H9 (cell line): ENCODE measurements at regions not wholly inside any gene's neighbourhood (a gene's known extent, or its start where the extent isn't known, plus 50 kb on each side); places are given as distances from the start of the nearest gene placed in this dataset.

Experiments
- DNase-seq: peaks from one replicate; pipeline ENCODE4 v3.0.0-alpha.2; 2017
- H2AFZ ChIP-seq: one replicate; pipeline ENCODE4 v1.6.1; 2013; ENCODE audit warnings: mild to moderate bottlenecking, low read length, control low read depth, moderate library complexity
- H2AK5ac ChIP-seq: 2 replicates; pipeline ENCODE4 v1.6.1; 2013; ENCODE audit warnings: low read length, control low read depth, mixed read lengths; ENCODE audit not compliant: insufficient read length
- H2BK120ac ChIP-seq: one replicate; pipeline ENCODE4 v1.6.1; 2013; ENCODE audit warnings: low read depth, mild to moderate bottlenecking, low read length, control low read depth, inconsistent platforms; ENCODE audit not compliant: poor library complexity, severe bottlenecking
- H2BK12ac ChIP-seq: 2 replicates; pipeline ENCODE4 v1.6.1; 2013; ENCODE audit warnings: low read length, control low read depth, mixed read lengths, low read depth; ENCODE audit not compliant: insufficient read length
- H2BK15ac ChIP-seq: 2 replicates; pipeline ENCODE4 v1.6.1; 2013; ENCODE audit warnings: low read depth, low read length, control low read depth
- H2BK20ac ChIP-seq: one replicate; pipeline ENCODE4 v1.6.1; 2013; ENCODE audit warnings: low read depth, mild to moderate bottlenecking, low read length, control low read depth, inconsistent platforms; ENCODE audit not compliant: poor library complexity, severe bottlenecking
- H2BK5ac ChIP-seq: 2 replicates; pipeline ENCODE4 v1.6.1; 2013; ENCODE audit warnings: low read length, control low read depth, mixed read lengths; ENCODE audit not compliant: insufficient read length
- H3K14ac ChIP-seq: 2 replicates; pipeline ENCODE4 v1.6.1; 2013; ENCODE audit warnings: low read length, control low read depth; ENCODE audit not compliant: insufficient read depth
- H3K18ac ChIP-seq: 2 replicates; pipeline ENCODE4 v1.6.1; 2013; ENCODE audit warnings: low read depth, mild to moderate bottlenecking, mixed read lengths, low read length, control low read depth; ENCODE audit not compliant: insufficient read length
- H3K23ac ChIP-seq: 2 replicates; pipeline ENCODE4 v1.6.1; 2013; ENCODE audit warnings: low read length, control low read depth, mixed read lengths, low read depth; ENCODE audit not compliant: insufficient read length
- H3K23me2 ChIP-seq: 2 replicates; pipeline ENCODE4 v1.6.1; 2013; ENCODE audit warnings: low read depth, mild to moderate bottlenecking, mixed read lengths, low read length, control low read depth; ENCODE audit not compliant: insufficient read length, poor library complexity, severe bottlenecking
- H3K27ac ChIP-seq: 2 replicates; pipeline ENCODE4 v1.5.1; 2013; ENCODE audit warnings: low read length, control low read depth, mixed read lengths, low read depth; ENCODE audit not compliant: insufficient read length
- H3K27me3 ChIP-seq: 2 replicates; pipeline ENCODE4 v1.6.1; 2013; ENCODE audit warnings: low read length, control low read depth, inconsistent platforms; ENCODE audit not compliant: insufficient read depth
- H3K4ac ChIP-seq: 2 replicates; pipeline ENCODE4 v1.6.1; 2013; ENCODE audit warnings: low read depth, mild to moderate bottlenecking, control low read depth, inconsistent platforms, low read length, moderate library complexity
- H3K4me1 ChIP-seq: 2 replicates; pipeline ENCODE4 v1.6.1; 2013; ENCODE audit warnings: low read length, control low read depth, inconsistent platforms; ENCODE audit not compliant: insufficient read depth
- H3K4me2 ChIP-seq: 2 replicates; pipeline ENCODE4 v1.6.1; 2013; ENCODE audit warnings: low read length, control low read depth, mixed read lengths; ENCODE audit not compliant: insufficient read length, insufficient read depth
- H3K56ac ChIP-seq: 2 replicates; pipeline ENCODE4 v1.6.1; 2013; ENCODE audit warnings: low read depth, mild to moderate bottlenecking, mixed read lengths, low read length, control low read depth; ENCODE audit not compliant: insufficient read length
- H3K79me1 ChIP-seq: 2 replicates; pipeline ENCODE4 v1.6.1; 2013; ENCODE audit warnings: low read depth, mild to moderate bottlenecking, moderate library complexity, low read length, control low read depth, inconsistent platforms; ENCODE audit not compliant: insufficient read depth, poor library complexity, severe bottlenecking
- H3K79me2 ChIP-seq: 2 replicates; pipeline ENCODE4 v1.6.1; 2013; ENCODE audit warnings: low read length, control low read depth, inconsistent platforms; ENCODE audit not compliant: insufficient read depth
- H3K9ac ChIP-seq: 2 replicates; pipeline ENCODE4 v1.6.1; 2013; ENCODE audit warnings: low read length, control low read depth, mixed read lengths; ENCODE audit not compliant: insufficient read length; ENCODE audit errors: extremely low read depth
- H3K9me3 ChIP-seq: one replicate; pipeline ENCODE4 v1.6.1; 2013; ENCODE audit warnings: low read depth, low read length, inconsistent platforms; ENCODE audit not compliant: control insufficient read depth
- H3T11ph ChIP-seq: one replicate; pipeline ENCODE4 v1.6.1; 2013; ENCODE audit warnings: mild to moderate bottlenecking, low read length, control low read depth, inconsistent platforms
- H4K20me1 ChIP-seq: one replicate; pipeline ENCODE4 v1.6.1; 2013; ENCODE audit not compliant: control insufficient read depth, insufficient read length, insufficient read depth
- H4K5ac ChIP-seq: 2 replicates; pipeline ENCODE4 v1.6.1; 2013; ENCODE audit warnings: low read depth, mild to moderate bottlenecking, mixed read lengths, low read length, control low read depth; ENCODE audit not compliant: insufficient read length
- H4K8ac ChIP-seq: replicated peaks from 2 replicates; pipeline ENCODE4 v1.6.1; 2013; ENCODE audit warnings: low read length, control low read depth, mixed read lengths, low read depth; ENCODE audit not compliant: insufficient read length
- H4K91ac ChIP-seq: 2 replicates; pipeline ENCODE4 v1.6.1; 2013; ENCODE audit warnings: low read depth, mild to moderate bottlenecking, moderate library complexity, mixed read lengths, low read length, control low read depth; ENCODE audit not compliant: insufficient read length
- H3K27ac Mint-ChIP-seq, 3 experiments: 2 replicates in 2 of 3; 3 replicates in 1 of 3; pipeline ENCODE4 v1.8.0; 2020 to 2021; ENCODE audit warnings: mixed read lengths in 3 of 3, mild to moderate bottlenecking in 1 of 3, moderate library complexity in 1 of 3
- H3K27me3 Mint-ChIP-seq: 2 replicates; pipeline ENCODE4 v1.8.0; 2021; ENCODE audit warnings: low read depth, mild to moderate bottlenecking, moderate library complexity, mixed read lengths
- H3K36me3 Mint-ChIP-seq, 3 experiments: 2 replicates in 2 of 3; 3 replicates in 1 of 3; pipeline ENCODE4 v1.8.0; 2020 to 2021; ENCODE audit warnings: low read depth in 3 of 3, mixed read lengths in 3 of 3; ENCODE audit not compliant: insufficient read depth in 1 of 3
- H3K4me1 Mint-ChIP-seq, 2 experiments: 2 replicates each; pipeline ENCODE4 v1.8.0; 2020; ENCODE audit warnings: mixed read lengths in 2 of 2
- H3K4me3 Mint-ChIP-seq, 2 experiments: 2 replicates in 1 of 2; 3 replicates in 1 of 2; pipeline ENCODE4 v1.8.0; 2020 to 2021; ENCODE audit warnings: mild to moderate bottlenecking in 2 of 2, mixed read lengths in 2 of 2, moderate library complexity in 1 of 2
- H3K9me3 Mint-ChIP-seq, 2 experiments: 2 replicates in 1 of 2; 3 replicates in 1 of 2; pipeline ENCODE4 v1.8.0; 2020; ENCODE audit warnings: mild to moderate bottlenecking in 2 of 2, mixed read lengths in 2 of 2, moderate library complexity in 1 of 2
- WGBS: extraction: QIAGEN DNeasy Blood & Tissue Kit; methylation state at CpG from one replicate; pipeline ENCODE4 v1.1.7; 2013; ENCODE audit warnings: missing lambda C conversion rate, low lambda C conversion rate, mixed read lengths; ENCODE audit not compliant: insufficient read length; ENCODE audit errors: extremely low coverage; 5-methylcytosine and 5-hydroxymethylcytosine counted together
- TF ChIP-seq, protein P1 (sequence below): fragments of 200-600 bp; sonication (generic); conservative IDR thresholded peaks from 3 replicates; pipeline ENCODE4 v1.8.0; 2021; ENCODE audit warnings: antibody characterized with exemption, mild to moderate bottlenecking

DNA sequence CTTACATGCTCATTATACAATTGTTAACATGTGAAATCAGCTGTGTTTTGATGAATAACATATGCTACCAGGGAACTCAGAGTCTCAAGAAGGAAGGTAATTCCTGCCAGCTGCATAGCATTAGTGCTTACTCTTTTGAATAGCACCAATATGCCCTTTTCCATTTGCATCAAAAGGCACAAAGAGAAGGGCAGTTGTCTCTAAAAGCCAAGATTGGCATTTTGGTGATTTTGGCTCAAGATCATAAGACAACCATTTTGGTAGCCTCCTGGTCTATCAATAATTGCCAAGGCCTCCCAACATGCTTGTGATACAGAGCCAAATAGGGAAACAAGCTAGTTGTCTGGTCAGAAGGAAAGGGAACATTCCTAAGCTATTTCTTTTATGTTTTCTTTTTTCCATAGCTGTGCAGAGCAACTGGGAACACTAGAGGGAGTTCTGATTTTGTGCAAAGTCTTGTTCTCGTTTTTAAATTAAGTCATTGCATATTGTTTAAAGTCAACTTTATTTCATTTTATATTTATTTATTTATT is 416.7 kb upstream of the CHORDC1 start:
- peak overlapping the region in 2 of 3 experiments; percentile 18 to 50; a peak in 3 of 7 replicates for H3K27ac Mint-ChIP-seq

More for the DNA sequence above, 416.7 kb upstream of the CHORDC1 start:
- no peak overlapping the region for H3K27ac ChIP-seq
- H3K9me3 ChIP-seq, result no peaks in the 10 kb centered on the region
- H3K14ac ChIP-seq, result no peak overlapping the region
- H3K4me1 ChIP-seq, result peaks cover 4% of the 10 kb centered on the region; the same call in 1 of the 2 replicates
- no CpG with 5 or more reads among the region's 1 CpG for WGBS
- peaks cover 0 to 7% of the 10 kb centered on the region in 2 experiments; a peak in 2 of 5 replicates for H3K9me3 Mint-ChIP-seq
- TF ChIP-seq, protein P1, sequence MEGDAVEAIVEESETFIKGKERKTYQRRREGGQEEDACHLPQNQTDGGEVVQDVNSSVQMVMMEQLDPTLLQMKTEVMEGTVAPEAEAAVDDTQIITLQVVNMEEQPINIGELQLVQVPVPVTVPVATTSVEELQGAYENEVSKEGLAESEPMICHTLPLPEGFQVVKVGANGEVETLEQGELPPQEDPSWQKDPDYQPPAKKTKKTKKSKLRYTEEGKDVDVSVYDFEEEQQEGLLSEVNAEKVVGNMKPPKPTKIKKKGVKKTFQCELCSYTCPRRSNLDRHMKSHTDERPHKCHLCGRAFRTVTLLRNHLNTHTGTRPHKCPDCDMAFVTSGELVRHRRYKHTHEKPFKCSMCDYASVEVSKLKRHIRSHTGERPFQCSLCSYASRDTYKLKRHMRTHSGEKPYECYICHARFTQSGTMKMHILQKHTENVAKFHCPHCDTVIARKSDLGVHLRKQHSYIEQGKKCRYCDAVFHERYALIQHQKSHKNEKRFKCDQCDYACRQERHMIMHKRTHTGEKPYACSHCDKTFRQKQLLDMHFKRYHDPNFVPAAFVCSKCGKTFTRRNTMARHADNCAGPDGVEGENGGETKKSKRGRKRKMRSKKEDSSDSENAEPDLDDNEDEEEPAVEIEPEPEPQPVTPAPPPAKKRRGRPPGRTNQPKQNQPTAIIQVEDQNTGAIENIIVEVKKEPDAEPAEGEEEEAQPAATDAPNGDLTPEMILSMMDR, result peak; percentile 66
- H3K79me2 ChIP-seq, result no peaks in the 10 kb centered on the region
- H4K8ac ChIP-seq, result no peak overlapping the region
- no peaks in the 10 kb centered on the region for H3K23me2 ChIP-seq
- no peak overlapping the region for H2BK5ac ChIP-seq
- no peak overlapping the region for H3K4ac ChIP-seq
- no peak overlapping the region for H3K56ac ChIP-seq
- H2AK5ac ChIP-seq, result no peak overlapping the region
- H4K91ac ChIP-seq, result no peak overlapping the region
- H2BK12ac ChIP-seq, result no peak overlapping the region
- no peak overlapping the region for H3K23ac ChIP-seq
- H3K4me2 ChIP-seq, result no peak overlapping the region
- H3K79me1 ChIP-seq, result no peaks in the 10 kb centered on the region
- H2BK15ac ChIP-seq, result no peak overlapping the region
- H2BK20ac ChIP-seq, result no peak overlapping the region
- no peak overlapping the region for H3K4me3 Mint-ChIP-seq
- H4K20me1 ChIP-seq, result no peaks in the 10 kb centered on the region
- DNase-seq, result no peak
- no peak overlapping the region for H4K5ac ChIP-seq
- H3K18ac ChIP-seq, result no peak overlapping the region
- H2AFZ ChIP-seq, result peak overlapping the region; percentile 23
- no peak overlapping the region for H2BK120ac ChIP-seq
- no peak overlapping the region for H3K9ac ChIP-seq
- no peaks in the 10 kb centered on the region for H3K36me3 Mint-ChIP-seq
- H3K27me3 ChIP-seq, result no peaks in the 10 kb centered on the region
- H3K4me1 Mint-ChIP-seq, result peaks cover 7 to 11% of the 10 kb centered on the region in 2 experiments
- H3T11ph ChIP-seq, result no peak overlapping the region
- no peaks in the 10 kb centered on the region for H3K27me3 Mint-ChIP-seq
